Ishikawa (cell line): ENCODE measurements at regions not wholly inside any gene's neighbourhood (a gene's known extent, or its start where the extent isn't known, plus 50 kb on each side); places are given as distances from the start of the nearest gene placed in this dataset.

Experiments
- CREB1 ChIP-seq: IDR thresholded peaks from 2 replicates; pipeline ENCODE4 v1.6.1; 2012; ENCODE audit warnings: low read depth
- EP300 ChIP-seq: IDR thresholded peaks from 2 replicates; pipeline ENCODE4 v1.6.1; 2012; ENCODE audit warnings: borderline replicate concordance
- FOXM1 ChIP-seq: IDR thresholded peaks from 2 replicates; pipeline ENCODE4 v1.6.1; 2012; ENCODE audit warnings: low read depth, borderline replicate concordance
- TEAD4 ChIP-seq: IDR thresholded peaks from 2 replicates; pipeline ENCODE4 v1.6.1; 2012
- ZBTB7A ChIP-seq: IDR thresholded peaks from 2 replicates; pipeline ENCODE4 v1.6.1; 2012; ENCODE audit warnings: low read depth
- TF ChIP-seq, protein P1 (sequence below): IDR thresholded peaks from 2 replicates; pipeline ENCODE4 v1.6.1; 2012; ENCODE audit warnings: low read depth, mild to moderate bottlenecking
- TF ChIP-seq, protein P2 (sequence below): IDR thresholded peaks from 2 replicates; pipeline ENCODE4 v1.6.1; 2012

DNA sequence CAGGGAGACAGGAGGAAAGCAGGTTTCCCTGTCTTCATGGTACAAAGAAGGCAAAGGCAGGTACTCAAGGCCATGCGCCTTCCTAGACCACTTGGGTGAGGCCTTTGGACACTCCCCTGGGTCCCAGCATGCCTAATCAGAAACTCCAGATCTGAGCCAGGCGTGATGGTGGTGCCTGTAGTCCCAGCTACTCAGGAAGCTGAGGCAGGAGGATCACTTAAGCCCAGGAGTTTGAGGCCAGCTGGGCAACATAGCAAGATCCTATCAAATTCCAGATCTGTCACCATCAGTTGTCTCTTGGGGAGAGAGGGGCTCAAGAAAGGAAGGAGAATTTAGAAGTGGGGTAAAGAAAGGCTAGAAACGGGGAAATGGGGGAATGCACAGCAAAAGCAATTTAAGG, 96.3 kb upstream of the SLC25A33 start:
- TF ChIP-seq, protein P1, sequence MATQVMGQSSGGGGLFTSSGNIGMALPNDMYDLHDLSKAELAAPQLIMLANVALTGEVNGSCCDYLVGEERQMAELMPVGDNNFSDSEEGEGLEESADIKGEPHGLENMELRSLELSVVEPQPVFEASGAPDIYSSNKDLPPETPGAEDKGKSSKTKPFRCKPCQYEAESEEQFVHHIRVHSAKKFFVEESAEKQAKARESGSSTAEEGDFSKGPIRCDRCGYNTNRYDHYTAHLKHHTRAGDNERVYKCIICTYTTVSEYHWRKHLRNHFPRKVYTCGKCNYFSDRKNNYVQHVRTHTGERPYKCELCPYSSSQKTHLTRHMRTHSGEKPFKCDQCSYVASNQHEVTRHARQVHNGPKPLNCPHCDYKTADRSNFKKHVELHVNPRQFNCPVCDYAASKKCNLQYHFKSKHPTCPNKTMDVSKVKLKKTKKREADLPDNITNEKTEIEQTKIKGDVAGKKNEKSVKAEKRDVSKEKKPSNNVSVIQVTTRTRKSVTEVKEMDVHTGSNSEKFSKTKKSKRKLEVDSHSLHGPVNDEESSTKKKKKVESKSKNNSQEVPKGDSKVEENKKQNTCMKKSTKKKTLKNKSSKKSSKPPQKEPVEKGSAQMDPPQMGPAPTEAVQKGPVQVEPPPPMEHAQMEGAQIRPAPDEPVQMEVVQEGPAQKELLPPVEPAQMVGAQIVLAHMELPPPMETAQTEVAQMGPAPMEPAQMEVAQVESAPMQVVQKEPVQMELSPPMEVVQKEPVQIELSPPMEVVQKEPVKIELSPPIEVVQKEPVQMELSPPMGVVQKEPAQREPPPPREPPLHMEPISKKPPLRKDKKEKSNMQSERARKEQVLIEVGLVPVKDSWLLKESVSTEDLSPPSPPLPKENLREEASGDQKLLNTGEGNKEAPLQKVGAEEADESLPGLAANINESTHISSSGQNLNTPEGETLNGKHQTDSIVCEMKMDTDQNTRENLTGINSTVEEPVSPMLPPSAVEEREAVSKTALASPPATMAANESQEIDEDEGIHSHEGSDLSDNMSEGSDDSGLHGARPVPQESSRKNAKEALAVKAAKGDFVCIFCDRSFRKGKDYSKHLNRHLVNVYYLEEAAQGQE: no peak
- no peak for TF ChIP-seq TEAD4
- no peak for TF ChIP-seq ZBTB7A
- no peak for TF ChIP-seq EP300
- TF ChIP-seq CREB1: no peak
- TF ChIP-seq, protein P2, sequence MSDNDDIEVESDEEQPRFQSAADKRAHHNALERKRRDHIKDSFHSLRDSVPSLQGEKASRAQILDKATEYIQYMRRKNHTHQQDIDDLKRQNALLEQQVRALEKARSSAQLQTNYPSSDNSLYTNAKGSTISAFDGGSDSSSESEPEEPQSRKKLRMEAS: no peak
- no peak for TF ChIP-seq FOXM1
